K562 (cell line): ENCODE measurements at regions not wholly inside any gene's neighbourhood (a gene's known extent, or its start where the extent isn't known, plus 50 kb on each side); places are given as distances from the start of the nearest gene placed in this dataset.

ENCODE experiments used
- ATAC-seq: fragments of 200-7000 bp; cut with Tn5 transposase; 3 replicates; pipeline ENCODE4 v1.9.1; 2020; ENCODE audit warnings: moderate library complexity
- BruUV-seq: library from RNA; stranded (reverse); fragments of 400-500 nt; replicated peaks from 2 replicates; lab custom pipeline; 2021; lab: Mats Ljungman, UMichigan
- CTCF ChIA-PET: fragments of 300-600 bp; formaldehyde crosslinking; extraction: SDS; loops from one replicate; lab custom pipeline; 2021; ENCODE audit warnings: low intra/inter-chr PET ratio; lab: Yijun Ruan, JAX
- POLR2A ChIA-PET: fragments of 300-600, 350-650 bp; sonication (Branson Sonifier 250); formaldehyde crosslinking; extraction: SDS; loops from one replicate; lab custom pipeline; 2021; ENCODE audit warnings: antibody characterized with exemption, inconsistent platforms; lab: Yijun Ruan, JAX
- DNase-seq, 4 experiments: peaks; one replicate each; pipeline versions ENCODE4 v3.0.0 to v3.0.0-alpha.2; 2011 to 2018; ENCODE audit warnings: low spot score in 3 of 4, mixed read lengths in 3 of 4; ENCODE audit errors: extremely low read depth in 1 of 4
- FAIRE-seq: peaks from 2 replicates; lab custom pipeline; 2011; peaks lifted over from hg19 to GRCh38; lab: Jason Lieb, UNC
- H2AFZ ChIP-seq: 2 replicates; pipeline ENCODE4 v1.6.0; 2011; ENCODE audit warnings: low read depth, low read length, control low read depth, inconsistent platforms
- H3K27ac ChIP-seq: fragments of 200-600 bp; 3 replicates; pipeline ENCODE4 v1.8.0; 2011; ENCODE audit warnings: low read depth, mild to moderate bottlenecking, control low read depth, inconsistent platforms, low read length, moderate library complexity, mixed read lengths; ENCODE audit errors: extremely low read depth
- H3K27me3 ChIP-seq, 2 experiments: fragments of 300-600 bp in 1 of 2; 2 replicates in 1 of 2; 3 replicates in 1 of 2; pipeline versions ENCODE4 v1.6.0 to v1.8.0; 2011; ENCODE audit warnings: inconsistent platforms in 2 of 2, low read length in 2 of 2, mild to moderate bottlenecking in 1 of 2, mixed read lengths in 1 of 2, moderate library complexity in 1 of 2; ENCODE audit not compliant: control insufficient read depth in 2 of 2, insufficient read depth in 2 of 2
- H3K36me3 ChIP-seq: fragments of 300-600 bp; 3 replicates; pipeline ENCODE4 v1.8.0; 2011; ENCODE audit warnings: mild to moderate bottlenecking, low read length, inconsistent platforms; ENCODE audit not compliant: control insufficient read depth, insufficient read depth
- H3K4me1 ChIP-seq, 2 experiments: fragments of 200-600 bp in 1 of 2; replicated peaks in 1 of 2; 2 replicates in 1 of 2; 3 replicates in 1 of 2; pipeline versions ENCODE4 v1.5.1 to v1.8.0; 2011; ENCODE audit warnings: inconsistent platforms in 2 of 2, low read length in 2 of 2, mild to moderate bottlenecking in 1 of 2, mixed read lengths in 1 of 2, moderate library complexity in 1 of 2; ENCODE audit not compliant: control insufficient read depth in 2 of 2, insufficient read depth in 2 of 2
- H3K4me2 ChIP-seq: 2 replicates; pipeline ENCODE4 v1.6.1; 2011; ENCODE audit warnings: low read length, control low read depth, inconsistent platforms, mixed read lengths; ENCODE audit not compliant: insufficient read depth
- H3K4me3 ChIP-seq: fragments of 200-600 bp; sonication (generic), shearing (Covaris generic); 2 replicates; pipeline ENCODE4 v1.5.1; 2016; ENCODE audit warnings: control low read depth, inconsistent platforms
- H3K79me2 ChIP-seq: fragments of 200-600 bp; 3 replicates; pipeline ENCODE4 v1.8.0; 2011; ENCODE audit warnings: low read length, inconsistent platforms; ENCODE audit not compliant: control insufficient read depth, insufficient read depth
- H3K9ac ChIP-seq, 2 experiments: 2 replicates each; pipeline versions ENCODE4 v1.6.0 to v1.6.1; 2011; ENCODE audit warnings: low read depth in 2 of 2, low read length in 2 of 2, control low read depth in 1 of 2, inconsistent platforms in 1 of 2, mild to moderate bottlenecking in 1 of 2, mixed read lengths in 1 of 2; ENCODE audit not compliant: insufficient read depth in 1 of 2
- H3K9me1 ChIP-seq: one replicate; pipeline ENCODE4 v1.6.0; 2011; ENCODE audit warnings: inconsistent platforms, mild to moderate bottlenecking, low read length, moderate library complexity; ENCODE audit not compliant: control insufficient read depth, insufficient read depth
- H3K9me3 ChIP-seq: replicated peaks from 2 replicates; pipeline ENCODE4 v1.5.1; 2011; ENCODE audit warnings: low read depth, low read length, inconsistent platforms; ENCODE audit not compliant: control insufficient read depth, insufficient read depth
- H4K20me1 ChIP-seq: replicated peaks from 2 replicates; pipeline ENCODE4 v1.6.1; 2011; ENCODE audit warnings: low read length, inconsistent platforms, mixed read lengths; ENCODE audit not compliant: control insufficient read depth, insufficient read depth
- CBX3 ChIP-seq, 2 experiments: IDR thresholded peaks; 1 replicate in 1 of 2; 2 replicates in 1 of 2; pipeline ENCODE4 v1.6.1; 2012; ENCODE audit warnings: inconsistent platforms in 2 of 2, low read length in 2 of 2, borderline replicate concordance in 1 of 2, control low read depth in 1 of 2
- DNMT1 ChIP-seq: fragments of 450-650 bp; IDR thresholded peaks from 2 replicates; pipeline ENCODE4 v1.6.1; 2016; ENCODE audit warnings: antibody characterized with exemption, mild to moderate bottlenecking
- HDAC1 ChIP-seq, 2 experiments: fragments of 450-650 bp; IDR thresholded peaks; 2 replicates each; pipeline ENCODE4 v1.6.1; 2016 to 2017; ENCODE audit warnings: inconsistent platforms in 1 of 2, mild to moderate bottlenecking in 1 of 2, moderate library complexity in 1 of 2
- MXD1 ChIP-seq: fragments of 250-450 bp; sonication (Bioruptor Pico); IDR thresholded peaks from 2 replicates; pipeline ENCODE4 v1.8.0; 2021; ENCODE audit warnings: borderline replicate concordance, mild to moderate bottlenecking, moderate library complexity; ENCODE audit not compliant: poor library complexity, severe bottlenecking
- MYC ChIP-seq, 2 experiments: fragments of 250-450 bp in 1 of 2; sonication (Bioruptor Pico) in 1 of 2; IDR thresholded peaks; 2 replicates each; pipeline versions ENCODE4 v1.5.1 to v1.6.1; 2012 to 2021; ENCODE audit warnings: low read depth in 2 of 2, borderline replicate concordance in 1 of 2, improper control_type of control experiment in 1 of 2, low read length in 1 of 2, mild to moderate bottlenecking in 1 of 2, moderate library complexity in 1 of 2
- ZC3H11A ChIP-seq: IDR thresholded peaks from 2 replicates; pipeline ENCODE4 v1.6.1; 2012; ENCODE audit warnings: low read depth, low read length, improper control_type of control experiment
- ZNF707 ChIP-seq: fragments of 250-450 bp; sonication (Bioruptor Pico); conservative IDR thresholded peaks from 2 replicates; pipeline ENCODE4 v1.8.0; 2022; ENCODE audit warnings: inconsistent platforms, mild to moderate bottlenecking, moderate library complexity
- ZNF740 ChIP-seq, 3 experiments: fragments of 200-800 bp in 1 of 3; sonication (Bioruptor generic) in 1 of 3; sonication (generic) in 1 of 3; formaldehyde crosslinking in 1 of 3; IDR thresholded peaks; 2 replicates each; pipeline versions ENCODE4 v1.6.1 to v1.8.0; 2016 to 2022; ENCODE audit warnings: mild to moderate bottlenecking in 2 of 3, missing compliant biosample characterization in 2 of 3, missing genetic modification characterization in 2 of 3, missing genetic modification reagents in 1 of 3
- ZNF766 ChIP-seq: fragments of 200-800 bp; sonication (Bioruptor generic); conservative IDR thresholded peaks from 2 replicates; pipeline ENCODE4 v1.6.1; 2016; ENCODE audit warnings: missing genetic modification characterization, missing compliant biosample characterization
- WGBS: fragments of 100-300 bp; shearing (Covaris generic); methylation state at CpG from one replicate; pipeline ENCODE4 v1.1.6; 2016; ENCODE audit warnings: low coverage, mixed read lengths; ENCODE audit not compliant: insufficient coverage; ENCODE audit errors: missing lambda C conversion rate; 5-methylcytosine and 5-hydroxymethylcytosine counted together
- in situ Hi-C: fragments of 300-500 bp; cut with MboI; formaldehyde crosslinking; loops from 4 replicates; pipeline ENCODE4 v1.15.0; 2018; ENCODE audit warnings: inconsistent platforms, mixed read lengths
- intact Hi-C: fragments of 100-400 bp; cut with micrococcal nuclease; formaldehyde crosslinking; loops from 2 replicates; pipeline ENCODE4 v1.14.2; 2022
- TF ChIP-seq, protein P1 (sequence below): fragments of 450-650 bp; IDR thresholded peaks from 2 replicates; pipeline ENCODE4 v1.6.1; 2017; ENCODE audit warnings: antibody characterized with exemption
- TF ChIP-seq, protein P2 (sequence below), 2 experiments: fragments of 450-650 bp in 1 of 2; sonication (generic) in 1 of 2; formaldehyde crosslinking in 1 of 2; IDR thresholded peaks in 1 of 2; conservative IDR thresholded peaks in 1 of 2; 2 replicates each; pipeline versions ENCODE4 v1.6.1 to v1.8.1; 2016 to 2023; ENCODE audit warnings: mild to moderate bottlenecking in 2 of 2, moderate library complexity in 2 of 2, inconsistent platforms in 1 of 2, missing genetic modification reagents in 1 of 2
- TF ChIP-seq, protein P3 (sequence below): fragments of 250-450 bp; sonication (Bioruptor Pico); IDR thresholded peaks from 2 replicates; pipeline ENCODE4 v1.4.0; 2020

- ChIA-PET POLR2A (interaction anchor here (0.5 kb wide), 1 partner anchor 32 kb away, joined by 3 read pairs; no protein-coding TSS in a partner anchor), CTCF (no interaction called here)
- no peak for DNase-seq
- Histone ChIP-seq H3K4me2 (no peak overlapping the region), H3K79me2 (no peaks in the 10 kb centered on the region), H3K27ac (no peak overlapping the region), H2AFZ (no peak overlapping the region), H3K36me3 (no peaks in the 10 kb centered on the region), H3K9me1 (no peaks in the 10 kb centered on the region), H3K27me3 (no peaks in the 10 kb centered on the region), H3K9ac (no peak overlapping the region), H3K4me3 (no peak overlapping the region), H3K4me1 (no peaks in the 10 kb centered on the region), H3K9me3 (no peaks in the 10 kb centered on the region), H4K20me1 (no peaks in the 10 kb centered on the region)
- no TSS peak for BruUV-seq
- ATAC-seq: no peak
- in situ Hi-C loops: no loop called here
- no peak for FAIRE-seq
- TF ChIP-seq HDAC1 (IDR thresholded peaks at IDR 0.05) (no peak), MYC (IDR thresholded peaks at IDR 0.05; ENCODE audit: low read depth, low read length) (no peak), MYC (CRISPR knock-in tag; IDR thresholded peaks at IDR 0.05; ENCODE audit: borderline replicate concordance, low read depth) (no peak), CBX3 (IDR thresholded peaks at IDR 0.05; ENCODE audit: borderline replicate concordance in 1 of 2, low read length in 2 of 2) (no peak), DNMT1 (no peak), ZNF707 (CRISPR knock-in tag) (no peak), MXD1 (CRISPR knock-in tag) (no peak), ZNF766 (CRISPR knock-in tag) (no peak), ZC3H11A (no peak), ZNF740 (CRISPR knock-in tag; IDR thresholded peaks at IDR 0.05) (no peak), ZNF740 (tag; IDR thresholded peaks at IDR 0.05) (no peak)
- TF ChIP-seq, protein P1, sequence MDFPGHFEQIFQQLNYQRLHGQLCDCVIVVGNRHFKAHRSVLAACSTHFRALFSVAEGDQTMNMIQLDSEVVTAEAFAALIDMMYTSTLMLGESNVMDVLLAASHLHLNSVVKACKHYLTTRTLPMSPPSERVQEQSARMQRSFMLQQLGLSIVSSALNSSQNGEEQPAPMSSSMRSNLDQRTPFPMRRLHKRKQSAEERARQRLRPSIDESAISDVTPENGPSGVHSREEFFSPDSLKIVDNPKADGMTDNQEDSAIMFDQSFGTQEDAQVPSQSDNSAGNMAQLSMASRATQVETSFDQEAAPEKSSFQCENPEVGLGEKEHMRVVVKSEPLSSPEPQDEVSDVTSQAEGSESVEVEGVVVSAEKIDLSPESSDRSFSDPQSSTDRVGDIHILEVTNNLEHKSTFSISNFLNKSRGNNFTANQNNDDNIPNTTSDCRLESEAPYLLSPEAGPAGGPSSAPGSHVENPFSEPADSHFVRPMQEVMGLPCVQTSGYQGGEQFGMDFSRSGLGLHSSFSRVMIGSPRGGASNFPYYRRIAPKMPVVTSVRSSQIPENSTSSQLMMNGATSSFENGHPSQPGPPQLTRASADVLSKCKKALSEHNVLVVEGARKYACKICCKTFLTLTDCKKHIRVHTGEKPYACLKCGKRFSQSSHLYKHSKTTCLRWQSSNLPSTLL: no peak
- TF ChIP-seq, protein P2, sequence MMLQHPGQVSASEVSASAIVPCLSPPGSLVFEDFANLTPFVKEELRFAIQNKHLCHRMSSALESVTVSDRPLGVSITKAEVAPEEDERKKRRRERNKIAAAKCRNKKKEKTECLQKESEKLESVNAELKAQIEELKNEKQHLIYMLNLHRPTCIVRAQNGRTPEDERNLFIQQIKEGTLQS (IDR thresholded peaks at IDR 0.05): no peak
- TF ChIP-seq, protein P2 (CRISPR knock-in tag; conservative IDR thresholded peaks at IDR 0.05): no peak
- TF ChIP-seq, protein P3, sequence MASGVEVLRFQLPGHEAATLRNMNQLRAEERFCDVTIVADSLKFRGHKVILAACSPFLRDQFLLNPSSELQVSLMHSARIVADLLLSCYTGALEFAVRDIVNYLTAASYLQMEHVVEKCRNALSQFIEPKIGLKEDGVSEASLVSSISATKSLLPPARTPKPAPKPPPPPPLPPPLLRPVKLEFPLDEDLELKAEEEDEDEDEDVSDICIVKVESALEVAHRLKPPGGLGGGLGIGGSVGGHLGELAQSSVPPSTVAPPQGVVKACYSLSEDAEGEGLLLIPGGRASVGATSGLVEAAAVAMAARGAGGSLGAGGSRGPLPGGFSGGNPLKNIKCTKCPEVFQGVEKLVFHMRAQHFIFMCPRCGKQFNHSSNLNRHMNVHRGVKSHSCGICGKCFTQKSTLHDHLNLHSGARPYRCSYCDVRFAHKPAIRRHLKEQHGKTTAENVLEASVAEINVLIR (CRISPR knock-in tag): no peak
- intact Hi-C loops: no loop called here
- 0% methylated on average over 4 of the region's 4 CpGs for WGBS
These were observed 218.8 kb downstream of the BCL11A start for GRCh38 chr2:60334610-60335009.
